ENCODE measurements at regions not wholly inside any gene's neighbourhood (a gene's known extent, or its start where the extent isn't known, plus 50 kb on each side); places are given as distances from the start of the nearest gene placed in this dataset.

DNA sequence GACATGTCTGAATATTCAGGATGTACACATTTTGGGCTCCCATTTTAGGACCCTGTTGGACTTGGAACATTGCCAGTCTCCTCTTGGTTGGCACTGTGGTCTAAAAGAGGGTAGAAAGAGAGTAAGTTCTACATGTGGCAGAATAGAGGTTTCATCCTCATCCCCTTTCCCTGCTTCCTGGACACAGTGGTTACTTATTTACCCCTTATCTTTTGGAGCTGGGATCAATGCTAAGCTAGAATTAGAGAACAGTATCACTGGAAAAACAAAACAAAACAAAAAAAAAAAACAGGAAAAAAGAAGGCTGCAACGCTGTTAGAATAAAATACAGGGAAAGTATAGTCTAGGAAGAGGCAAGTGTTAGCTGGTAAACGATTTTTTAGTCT, 790.6 kb downstream of the MAFB start:
- no peaks in the 10 kb centered on the region for H3K27me3 ChIP-seq (ENCODE audit: insufficient read depth, poor library complexity, severe bottlenecking)
- H3K4me3 ChIP-seq (replicated peaks; ENCODE audit: insufficient read depth, low read length): no peak overlapping the region
- TF ChIP-seq, protein P1, sequence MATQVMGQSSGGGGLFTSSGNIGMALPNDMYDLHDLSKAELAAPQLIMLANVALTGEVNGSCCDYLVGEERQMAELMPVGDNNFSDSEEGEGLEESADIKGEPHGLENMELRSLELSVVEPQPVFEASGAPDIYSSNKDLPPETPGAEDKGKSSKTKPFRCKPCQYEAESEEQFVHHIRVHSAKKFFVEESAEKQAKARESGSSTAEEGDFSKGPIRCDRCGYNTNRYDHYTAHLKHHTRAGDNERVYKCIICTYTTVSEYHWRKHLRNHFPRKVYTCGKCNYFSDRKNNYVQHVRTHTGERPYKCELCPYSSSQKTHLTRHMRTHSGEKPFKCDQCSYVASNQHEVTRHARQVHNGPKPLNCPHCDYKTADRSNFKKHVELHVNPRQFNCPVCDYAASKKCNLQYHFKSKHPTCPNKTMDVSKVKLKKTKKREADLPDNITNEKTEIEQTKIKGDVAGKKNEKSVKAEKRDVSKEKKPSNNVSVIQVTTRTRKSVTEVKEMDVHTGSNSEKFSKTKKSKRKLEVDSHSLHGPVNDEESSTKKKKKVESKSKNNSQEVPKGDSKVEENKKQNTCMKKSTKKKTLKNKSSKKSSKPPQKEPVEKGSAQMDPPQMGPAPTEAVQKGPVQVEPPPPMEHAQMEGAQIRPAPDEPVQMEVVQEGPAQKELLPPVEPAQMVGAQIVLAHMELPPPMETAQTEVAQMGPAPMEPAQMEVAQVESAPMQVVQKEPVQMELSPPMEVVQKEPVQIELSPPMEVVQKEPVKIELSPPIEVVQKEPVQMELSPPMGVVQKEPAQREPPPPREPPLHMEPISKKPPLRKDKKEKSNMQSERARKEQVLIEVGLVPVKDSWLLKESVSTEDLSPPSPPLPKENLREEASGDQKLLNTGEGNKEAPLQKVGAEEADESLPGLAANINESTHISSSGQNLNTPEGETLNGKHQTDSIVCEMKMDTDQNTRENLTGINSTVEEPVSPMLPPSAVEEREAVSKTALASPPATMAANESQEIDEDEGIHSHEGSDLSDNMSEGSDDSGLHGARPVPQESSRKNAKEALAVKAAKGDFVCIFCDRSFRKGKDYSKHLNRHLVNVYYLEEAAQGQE (IDR thresholded peaks at IDR 0.05; ENCODE audit: insufficient replicate concordance, low read depth): no peak
- TF ChIP-seq, protein P2, sequence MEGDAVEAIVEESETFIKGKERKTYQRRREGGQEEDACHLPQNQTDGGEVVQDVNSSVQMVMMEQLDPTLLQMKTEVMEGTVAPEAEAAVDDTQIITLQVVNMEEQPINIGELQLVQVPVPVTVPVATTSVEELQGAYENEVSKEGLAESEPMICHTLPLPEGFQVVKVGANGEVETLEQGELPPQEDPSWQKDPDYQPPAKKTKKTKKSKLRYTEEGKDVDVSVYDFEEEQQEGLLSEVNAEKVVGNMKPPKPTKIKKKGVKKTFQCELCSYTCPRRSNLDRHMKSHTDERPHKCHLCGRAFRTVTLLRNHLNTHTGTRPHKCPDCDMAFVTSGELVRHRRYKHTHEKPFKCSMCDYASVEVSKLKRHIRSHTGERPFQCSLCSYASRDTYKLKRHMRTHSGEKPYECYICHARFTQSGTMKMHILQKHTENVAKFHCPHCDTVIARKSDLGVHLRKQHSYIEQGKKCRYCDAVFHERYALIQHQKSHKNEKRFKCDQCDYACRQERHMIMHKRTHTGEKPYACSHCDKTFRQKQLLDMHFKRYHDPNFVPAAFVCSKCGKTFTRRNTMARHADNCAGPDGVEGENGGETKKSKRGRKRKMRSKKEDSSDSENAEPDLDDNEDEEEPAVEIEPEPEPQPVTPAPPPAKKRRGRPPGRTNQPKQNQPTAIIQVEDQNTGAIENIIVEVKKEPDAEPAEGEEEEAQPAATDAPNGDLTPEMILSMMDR (IDR thresholded peaks at IDR 0.05; ENCODE audit: insufficient read depth, low read length): no peak
- TF ChIP-seq GABPA (IDR thresholded peaks at IDR 0.05; ENCODE audit: low read depth): no peak
- no peak for TF ChIP-seq SPI1 (IDR thresholded peaks at IDR 0.05; ENCODE audit: borderline replicate concordance, low read depth)
- TF ChIP-seq POLR2AphosphoS5 (IDR thresholded peaks at IDR 0.05; ENCODE audit: low read depth): no peak
- H3K27ac ChIP-seq (replicated peaks): no peak overlapping the region
- no peak for DNase-seq (ENCODE audit: low read depth in 1 of 2, low spot score in 1 of 2)

DNA sequence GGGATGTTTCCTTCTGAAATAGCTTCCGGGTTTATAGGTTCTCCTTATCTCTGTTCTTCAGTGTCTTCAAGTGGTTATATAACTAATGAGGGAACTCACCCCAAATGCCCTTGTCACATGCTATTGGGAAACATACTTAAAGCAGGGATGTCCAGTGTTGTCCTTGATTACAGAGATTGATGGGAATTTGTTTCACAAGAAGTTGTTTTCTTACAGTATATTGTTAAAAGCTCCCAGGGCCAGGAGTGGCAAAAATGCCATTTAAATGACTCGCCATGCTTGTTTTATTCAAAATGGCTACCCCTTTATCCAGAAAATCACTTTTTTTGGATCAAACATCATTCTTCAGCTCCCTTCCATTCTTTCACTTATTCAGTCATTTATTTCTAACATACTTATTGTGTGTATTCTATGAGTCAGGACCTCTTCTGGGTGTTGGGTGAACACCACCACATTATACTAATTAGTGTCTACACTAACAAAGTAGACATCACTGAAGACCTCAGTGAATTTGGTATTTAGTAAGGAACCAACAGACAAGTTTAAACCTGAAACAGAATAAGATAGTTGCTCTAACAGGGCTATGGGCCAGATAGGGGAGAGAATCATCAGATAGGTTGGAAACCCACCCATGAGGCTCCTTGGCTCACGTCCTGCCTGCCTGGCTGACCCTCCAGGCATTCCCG, 791.1 kb downstream of the MAFB start:
- Histone ChIP-seq H3K27ac (replicated peaks) (no peak overlapping the region), H3K4me3 (replicated peaks; ENCODE audit: insufficient read depth, low read length) (no peak overlapping the region), H3K27me3 (ENCODE audit: insufficient read depth, poor library complexity, severe bottlenecking) (no peaks in the 10 kb centered on the region)
- DNase-seq (ENCODE audit: low read depth in 1 of 2, low spot score in 1 of 2): no peak
- TF ChIP-seq, protein P1 (IDR thresholded peaks at IDR 0.05; ENCODE audit: insufficient replicate concordance, low read depth): no peak
- TF ChIP-seq POLR2AphosphoS5 (IDR thresholded peaks at IDR 0.05; ENCODE audit: low read depth) (no peak), SPI1 (IDR thresholded peaks at IDR 0.05; ENCODE audit: borderline replicate concordance, low read depth) (no peak), GABPA (IDR thresholded peaks at IDR 0.05; ENCODE audit: low read depth) (no peak)
- TF ChIP-seq, protein P2 (IDR thresholded peaks at IDR 0.05; ENCODE audit: insufficient read depth, low read length): no peak

DNA sequence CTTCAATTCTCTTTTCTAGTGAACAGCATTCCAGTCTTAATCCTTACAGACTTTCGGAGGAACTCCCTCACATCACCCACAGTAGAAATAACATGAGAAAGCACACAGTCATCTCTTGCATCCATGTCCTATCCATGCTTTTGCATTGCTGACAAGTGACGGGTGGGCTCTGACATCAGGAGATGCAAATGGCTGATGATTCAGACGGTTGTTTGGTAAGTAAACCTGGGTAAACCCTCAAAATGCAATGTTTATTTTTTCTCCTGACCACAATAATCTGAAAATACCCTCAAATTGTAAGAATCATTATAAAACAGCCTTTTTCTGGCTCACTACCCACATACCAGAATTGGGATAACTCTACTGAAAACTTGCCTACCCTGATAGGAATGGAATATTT, 792.0 kb downstream of the MAFB start:
- Histone ChIP-seq H3K27ac (replicated peaks) (no peak overlapping the region), H3K4me3 (replicated peaks; ENCODE audit: insufficient read depth, low read length) (no peak overlapping the region), H3K27me3 (ENCODE audit: insufficient read depth, poor library complexity, severe bottlenecking) (no peaks in the 10 kb centered on the region)
- DNase-seq (ENCODE audit: low read depth in 1 of 2, low spot score in 1 of 2): no peak
- TF ChIP-seq, protein P1 (IDR thresholded peaks at IDR 0.05; ENCODE audit: insufficient replicate concordance, low read depth): no peak
- no peak for TF ChIP-seq GABPA (IDR thresholded peaks at IDR 0.05; ENCODE audit: low read depth)
- TF ChIP-seq SPI1 (IDR thresholded peaks at IDR 0.05; ENCODE audit: borderline replicate concordance, low read depth): no peak
- TF ChIP-seq, protein P2 (IDR thresholded peaks at IDR 0.05; ENCODE audit: insufficient read depth, low read length): no peak
- TF ChIP-seq POLR2AphosphoS5 (IDR thresholded peaks at IDR 0.05; ENCODE audit: low read depth): no peak
